ENCODE measurements at regions not wholly inside any gene's neighbourhood (a gene's known extent, or its start where the extent isn't known, plus 50 kb on each side); places are given as distances from the start of the nearest gene placed in this dataset.

- Histone ChIP-seq H3K27ac (ENCODE audit: low read length) (no peak overlapping the region), H4K20me1 (ENCODE audit: low read length) (no peaks in the 10 kb centered on the region), H3F3A (ENCODE audit: low read length, unreplicated experiment) (no peaks in the 10 kb centered on the region), H3K79me2 (ENCODE audit: low read length) (no peaks in the 10 kb centered on the region), H3K4me3 (ENCODE audit: low read length) (no peak overlapping the region), H3K9ac (ENCODE audit: low read length) (no peak overlapping the region), H3K36me3 (ENCODE audit: low read depth, low read length) (no peaks in the 10 kb centered on the region), H3K9me2 (replicated peaks; ENCODE audit: low read length) (no peaks in the 10 kb centered on the region), H3K9me3 (ENCODE audit: low read length) (peaks cover 12% of the 10 kb centered on the region), H3K4me1 (ENCODE audit: insufficient read depth, low read length) (no peaks in the 10 kb centered on the region), H2AFZ (ENCODE audit: low read length) (no peak overlapping the region), H3K27me3 (ENCODE audit: low read length) (no peaks in the 10 kb centered on the region), H3K4me2 (ENCODE audit: low read length) (no peak overlapping the region)
- intact Hi-C loops (cut with micrococcal nuclease), result no loop called here
- BruUV-seq (replicated peaks), result no TSS peak
- DNase-seq, result no peak
- CTCF ChIA-PET, result no interaction called here
- POLR2A ChIA-PET (ENCODE audit: unreplicated experiment), result no interaction called here
- ATAC-seq, result no peak
- no peak for TF ChIP-seq CTCF (conservative IDR thresholded peaks at IDR 0.05; ENCODE audit: low read depth, low read length)
- no peak for TF ChIP-seq EZH2phosphoT487 (IDR thresholded peaks at IDR 0.05; ENCODE audit: borderline replicate concordance, low read length)
- no peak for TF ChIP-seq EZH2 (IDR thresholded peaks at IDR 0.05; ENCODE audit: low read length, unreplicated experiment)
Observed at GRCh38 chr17:53896047-53896446, 73.3 kb downstream of the KIF2B start.

- ChIA-PET POLR2A (ENCODE audit: unreplicated experiment) (no interaction called here), CTCF (no interaction called here)
- BruUV-seq (replicated peaks), result no TSS peak
- no peak for TF ChIP-seq EZH2 (IDR thresholded peaks at IDR 0.05; ENCODE audit: low read length, unreplicated experiment)
- TF ChIP-seq CTCF (conservative IDR thresholded peaks at IDR 0.05; ENCODE audit: low read depth, low read length), result no peak
- TF ChIP-seq EZH2phosphoT487 (IDR thresholded peaks at IDR 0.05; ENCODE audit: borderline replicate concordance, low read length), result no peak
- Histone ChIP-seq H4K20me1 (ENCODE audit: low read length) (no peaks in the 10 kb centered on the region), H3K9me2 (replicated peaks; ENCODE audit: low read length) (no peaks in the 10 kb centered on the region), H3K4me3 (ENCODE audit: low read length) (no peak overlapping the region), H3K9me3 (ENCODE audit: low read length) (peaks cover 23% of the 10 kb centered on the region), H3K36me3 (ENCODE audit: low read depth, low read length) (no peaks in the 10 kb centered on the region), H3F3A (ENCODE audit: low read length, unreplicated experiment) (no peaks in the 10 kb centered on the region), H3K27ac (ENCODE audit: low read length) (no peak overlapping the region), H3K4me1 (ENCODE audit: insufficient read depth, low read length) (no peaks in the 10 kb centered on the region), H3K27me3 (ENCODE audit: low read length) (no peaks in the 10 kb centered on the region), H2AFZ (ENCODE audit: low read length) (no peak overlapping the region), H3K4me2 (ENCODE audit: low read length) (no peak overlapping the region), H3K9ac (ENCODE audit: low read length) (no peak overlapping the region), H3K79me2 (ENCODE audit: low read length) (no peaks in the 10 kb centered on the region)
- intact Hi-C loops (cut with micrococcal nuclease), result no loop called here
- DNase-seq, result no peak
- ATAC-seq, result no peak
Observed at GRCh38 chr17:53900951-53901350, 78.2 kb downstream of the KIF2B start.

- Histone ChIP-seq H3K9me2 (replicated peaks; ENCODE audit: low read length) (no peaks in the 10 kb centered on the region), H3K9me3 (ENCODE audit: low read length) (peaks cover 30% of the 10 kb centered on the region), H3K4me2 (ENCODE audit: low read length) (no peak overlapping the region), H3K27ac (ENCODE audit: low read length) (no peak overlapping the region), H3K4me1 (ENCODE audit: insufficient read depth, low read length) (no peaks in the 10 kb centered on the region), H3K9ac (ENCODE audit: low read length) (no peak overlapping the region), H3F3A (ENCODE audit: low read length, unreplicated experiment) (no peaks in the 10 kb centered on the region), H2AFZ (ENCODE audit: low read length) (no peak overlapping the region), H3K36me3 (ENCODE audit: low read depth, low read length) (no peaks in the 10 kb centered on the region), H3K27me3 (ENCODE audit: low read length) (no peaks in the 10 kb centered on the region), H4K20me1 (ENCODE audit: low read length) (no peaks in the 10 kb centered on the region), H3K4me3 (ENCODE audit: low read length) (no peak overlapping the region), H3K79me2 (ENCODE audit: low read length) (no peaks in the 10 kb centered on the region)
- DNase-seq, result no peak
- ATAC-seq, result no peak
- no peak for TF ChIP-seq CTCF (conservative IDR thresholded peaks at IDR 0.05; ENCODE audit: low read depth, low read length)
- TF ChIP-seq EZH2 (IDR thresholded peaks at IDR 0.05; ENCODE audit: low read length, unreplicated experiment), result no peak
- intact Hi-C loops (cut with micrococcal nuclease), result no loop called here
- CTCF ChIA-PET, result no interaction called here
- POLR2A ChIA-PET (ENCODE audit: unreplicated experiment), result no interaction called here
- BruUV-seq (replicated peaks), result no TSS peak
Observed at GRCh38 chr17:53907435-53907834, 84.7 kb downstream of the KIF2B start.
